DND-41 (cell line): ENCODE measurements at regions not wholly inside any gene's neighbourhood (a gene's known extent, or its start where the extent isn't known, plus 50 kb on each side); places are given as distances from the start of the nearest gene placed in this dataset.

Source experiments
- ATAC-seq: fragments of 200-7000 bp; cut with Tn5 transposase; 3 replicates; pipeline ENCODE4 v1.9.1; 2021; ENCODE audit warnings: low read depth; ENCODE audit not compliant: insufficient read depth
- DNase-seq: peaks from one replicate; pipeline ENCODE4 v3.0.0-alpha.2; 2020
- H2AFZ ChIP-seq: 2 replicates; pipeline ENCODE4 v1.6.0; 2012; ENCODE audit warnings: low read depth, low read length
- H3K27ac ChIP-seq: 2 replicates; pipeline ENCODE4 v1.5.1; 2012; ENCODE audit warnings: low read length, inconsistent platforms
- H3K27me3 ChIP-seq: fragments of 200-600 bp; sonication (generic); 2 replicates; pipeline ENCODE4 v1.6.0; 2012; ENCODE audit warnings: low read length, mild to moderate bottlenecking, inconsistent platforms; ENCODE audit not compliant: insufficient read depth, poor library complexity
- H3K36me3 ChIP-seq: 2 replicates; pipeline ENCODE4 v1.5.1; 2012; ENCODE audit warnings: low read length, inconsistent platforms; ENCODE audit not compliant: insufficient read depth
- H3K4me1 ChIP-seq: 2 replicates; pipeline ENCODE4 v1.5.1; 2012; ENCODE audit warnings: mild to moderate bottlenecking, low read length; ENCODE audit not compliant: insufficient read depth
- H3K4me2 ChIP-seq: 2 replicates; pipeline ENCODE4 v1.6.0; 2012; ENCODE audit warnings: mild to moderate bottlenecking, moderate library complexity, low read length, inconsistent platforms; ENCODE audit not compliant: insufficient read depth
- H3K4me3 ChIP-seq, 2 experiments: fragments of 200-600 bp in 1 of 2; shearing (Covaris generic) in 1 of 2; 2 replicates each; pipeline ENCODE4 v1.5.1; 2012 to 2016; ENCODE audit warnings: inconsistent platforms in 2 of 2, low read length in 2 of 2, mild to moderate bottlenecking in 2 of 2, low read depth in 1 of 2, moderate library complexity in 1 of 2
- H3K79me2 ChIP-seq: 2 replicates; pipeline ENCODE4 v1.6.0; 2012; ENCODE audit warnings: low read length, inconsistent platforms; ENCODE audit not compliant: insufficient read depth
- H3K9ac ChIP-seq: 2 replicates; pipeline ENCODE4 v1.6.0; 2012; ENCODE audit warnings: low read depth, mild to moderate bottlenecking, inconsistent platforms, low read length, moderate library complexity
- H3K9me3 ChIP-seq: 2 replicates; pipeline ENCODE4 v1.5.1; 2012; ENCODE audit warnings: low read length, moderate library complexity, mild to moderate bottlenecking, inconsistent platforms; ENCODE audit not compliant: insufficient read depth, severe bottlenecking
- H4K20me1 ChIP-seq: 2 replicates; pipeline ENCODE4 v1.6.0; 2012; ENCODE audit warnings: low read length; ENCODE audit not compliant: insufficient read depth
- EZH2 ChIP-seq: IDR thresholded peaks from 3 replicates; pipeline ENCODE4 v1.6.1; 2012; ENCODE audit warnings: borderline replicate concordance, low read depth, mild to moderate bottlenecking, moderate library complexity, low read length, inconsistent platforms; ENCODE audit not compliant: severe bottlenecking
- TF ChIP-seq, protein P1 (sequence below): IDR thresholded peaks from 2 replicates; pipeline ENCODE4 v1.5.1; 2012; ENCODE audit warnings: borderline replicate concordance, low read length, moderate library complexity, mild to moderate bottlenecking; ENCODE audit not compliant: poor library complexity, severe bottlenecking; ENCODE audit errors: extremely low read depth

DNA sequence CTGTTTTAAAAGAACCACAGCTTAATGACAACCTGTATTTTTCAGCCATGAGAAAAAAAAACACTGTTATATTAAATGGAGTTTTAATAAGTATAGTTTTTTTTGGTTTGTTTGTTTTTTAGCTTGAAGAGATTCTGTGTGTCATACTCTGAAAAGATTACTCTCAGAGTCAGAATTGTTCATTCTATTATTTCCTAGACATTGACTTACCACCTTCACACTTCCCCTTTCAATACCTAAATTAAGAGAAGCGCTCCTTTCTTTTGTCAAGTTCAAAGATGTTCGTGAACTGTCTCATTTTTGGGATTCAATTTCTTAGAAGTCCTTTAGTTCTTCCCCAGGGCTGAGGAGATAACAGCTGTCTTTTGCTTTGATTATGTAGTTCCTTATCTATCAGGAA lies 1201.6 kb upstream of the NUDT12 start:
- Histone ChIP-seq H2AFZ (no peak overlapping the region), H3K9me3 (no peaks in the 10 kb centered on the region), H3K79me2 (no peaks in the 10 kb centered on the region), H3K36me3 (no peaks in the 10 kb centered on the region), H3K4me2 (no peak overlapping the region), H3K4me3 (no peak overlapping the region), H3K27me3 (no peaks in the 10 kb centered on the region), H3K27ac (no peak overlapping the region), H3K9ac (no peak overlapping the region), H3K4me1 (no peaks in the 10 kb centered on the region), H4K20me1 (no peaks in the 10 kb centered on the region)
- TF ChIP-seq, protein P1, sequence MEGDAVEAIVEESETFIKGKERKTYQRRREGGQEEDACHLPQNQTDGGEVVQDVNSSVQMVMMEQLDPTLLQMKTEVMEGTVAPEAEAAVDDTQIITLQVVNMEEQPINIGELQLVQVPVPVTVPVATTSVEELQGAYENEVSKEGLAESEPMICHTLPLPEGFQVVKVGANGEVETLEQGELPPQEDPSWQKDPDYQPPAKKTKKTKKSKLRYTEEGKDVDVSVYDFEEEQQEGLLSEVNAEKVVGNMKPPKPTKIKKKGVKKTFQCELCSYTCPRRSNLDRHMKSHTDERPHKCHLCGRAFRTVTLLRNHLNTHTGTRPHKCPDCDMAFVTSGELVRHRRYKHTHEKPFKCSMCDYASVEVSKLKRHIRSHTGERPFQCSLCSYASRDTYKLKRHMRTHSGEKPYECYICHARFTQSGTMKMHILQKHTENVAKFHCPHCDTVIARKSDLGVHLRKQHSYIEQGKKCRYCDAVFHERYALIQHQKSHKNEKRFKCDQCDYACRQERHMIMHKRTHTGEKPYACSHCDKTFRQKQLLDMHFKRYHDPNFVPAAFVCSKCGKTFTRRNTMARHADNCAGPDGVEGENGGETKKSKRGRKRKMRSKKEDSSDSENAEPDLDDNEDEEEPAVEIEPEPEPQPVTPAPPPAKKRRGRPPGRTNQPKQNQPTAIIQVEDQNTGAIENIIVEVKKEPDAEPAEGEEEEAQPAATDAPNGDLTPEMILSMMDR: no peak
- TF ChIP-seq EZH2: no peak
- ATAC-seq (no peak), DNase-seq (no peak)

DNA sequence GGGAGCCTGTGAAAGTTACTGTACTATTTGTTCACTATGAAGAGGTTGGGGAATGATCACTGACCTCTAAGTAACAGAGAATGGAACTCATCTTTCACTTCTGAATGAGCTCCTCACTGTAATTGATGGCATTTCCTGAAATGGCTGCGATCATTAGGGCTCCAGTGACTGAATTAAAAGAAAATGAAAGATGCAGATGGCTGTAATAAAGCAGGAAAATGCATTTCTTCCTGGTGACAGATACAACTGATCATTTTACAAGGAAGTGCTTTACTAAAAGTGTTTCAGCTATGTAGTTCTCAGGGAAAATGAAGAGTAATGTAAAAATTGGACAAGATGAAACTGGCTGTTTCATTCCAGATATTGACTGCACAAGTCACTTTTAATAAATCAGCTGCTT lies 1200.6 kb upstream of the NUDT12 start:
- no peak for ATAC-seq
- DNase-seq: no peak
- Histone ChIP-seq H3K27me3 (no peaks in the 10 kb centered on the region), H3K27ac (no peak overlapping the region), H3K9me3 (no peaks in the 10 kb centered on the region), H3K4me1 (no peaks in the 10 kb centered on the region), H3K36me3 (no peaks in the 10 kb centered on the region), H3K79me2 (no peaks in the 10 kb centered on the region), H3K9ac (no peak overlapping the region), H4K20me1 (no peaks in the 10 kb centered on the region), H2AFZ (no peak overlapping the region), H3K4me3 (no peak overlapping the region), H3K4me2 (no peak overlapping the region)
- TF ChIP-seq, protein P1: no peak
- no peak for TF ChIP-seq EZH2

DNA sequence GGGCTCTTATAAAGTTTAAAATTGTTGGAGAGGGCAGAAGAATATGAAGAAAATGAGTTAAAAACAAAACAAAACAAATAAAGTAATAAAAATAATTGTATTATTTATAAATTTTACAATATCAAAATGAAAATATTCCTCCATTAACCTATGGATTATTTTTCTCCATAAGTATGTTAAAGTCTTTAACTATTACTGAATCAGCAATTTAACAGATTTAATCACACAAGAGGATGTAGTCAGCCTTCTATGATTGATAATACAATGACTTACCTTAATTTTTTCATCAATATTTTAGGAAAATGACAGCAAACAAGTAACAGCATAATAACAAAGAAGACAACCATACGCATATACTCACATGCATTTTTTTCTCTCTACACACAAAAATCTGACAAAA lies 1195.3 kb upstream of the NUDT12 start:
- H3K9ac ChIP-seq: no peak overlapping the region
- H3K27ac ChIP-seq: no peak overlapping the region
- no peak overlapping the region for H2AFZ ChIP-seq
- no peak for ATAC-seq
- H3K36me3 ChIP-seq: no peaks in the 10 kb centered on the region
- no peak for TF ChIP-seq EZH2
- TF ChIP-seq, protein P1: no peak
- DNase-seq: no peak
- no peaks in the 10 kb centered on the region for H3K4me1 ChIP-seq
- no peaks in the 10 kb centered on the region for H3K27me3 ChIP-seq
- no peaks in the 10 kb centered on the region for H3K79me2 ChIP-seq
- no peaks in the 10 kb centered on the region for H3K9me3 ChIP-seq
- H3K4me2 ChIP-seq: no peak overlapping the region
- no peak overlapping the region for H3K4me3 ChIP-seq
- H4K20me1 ChIP-seq: no peaks in the 10 kb centered on the region

DNA sequence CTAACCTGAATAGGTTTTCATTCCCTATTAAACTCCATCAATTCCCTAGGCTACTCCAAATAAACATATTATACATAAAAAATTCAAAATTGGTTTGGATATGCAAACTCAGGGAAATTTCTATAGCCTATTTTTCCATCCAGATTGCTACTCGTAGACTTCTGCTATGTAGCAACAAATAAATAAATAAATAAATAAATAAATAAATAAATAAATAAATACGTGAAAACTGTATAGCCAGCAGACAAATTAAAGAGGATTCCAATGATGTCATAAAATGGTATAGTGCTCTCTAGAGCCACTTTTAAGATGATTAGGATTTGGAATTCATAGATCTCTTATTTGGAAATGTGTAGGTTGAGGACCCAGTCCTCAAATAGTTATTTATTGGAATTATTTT lies 1193.2 kb upstream of the NUDT12 start:
- H3K79me2 ChIP-seq: no peaks in the 10 kb centered on the region
- no peak for ATAC-seq

More for the DNA sequence above, 1193.2 kb upstream of the NUDT12 start:
- no peak for DNase-seq
- Histone ChIP-seq H3K4me3 (no peak overlapping the region), H3K9ac (no peak overlapping the region), H3K4me1 (no peaks in the 10 kb centered on the region), H3K27me3 (no peaks in the 10 kb centered on the region), H3K4me2 (no peak overlapping the region), H2AFZ (no peak overlapping the region), H3K27ac (no peak overlapping the region), H3K36me3 (no peaks in the 10 kb centered on the region), H4K20me1 (no peaks in the 10 kb centered on the region), H3K9me3 (no peaks in the 10 kb centered on the region)
- TF ChIP-seq, protein P1: no peak
- TF ChIP-seq EZH2: no peak
